ENCODE measurements at regions not wholly inside any gene's neighbourhood (a gene's known extent, or its start where the extent isn't known, plus 50 kb on each side); places are given as distances from the start of the nearest gene placed in this dataset.

DNA sequence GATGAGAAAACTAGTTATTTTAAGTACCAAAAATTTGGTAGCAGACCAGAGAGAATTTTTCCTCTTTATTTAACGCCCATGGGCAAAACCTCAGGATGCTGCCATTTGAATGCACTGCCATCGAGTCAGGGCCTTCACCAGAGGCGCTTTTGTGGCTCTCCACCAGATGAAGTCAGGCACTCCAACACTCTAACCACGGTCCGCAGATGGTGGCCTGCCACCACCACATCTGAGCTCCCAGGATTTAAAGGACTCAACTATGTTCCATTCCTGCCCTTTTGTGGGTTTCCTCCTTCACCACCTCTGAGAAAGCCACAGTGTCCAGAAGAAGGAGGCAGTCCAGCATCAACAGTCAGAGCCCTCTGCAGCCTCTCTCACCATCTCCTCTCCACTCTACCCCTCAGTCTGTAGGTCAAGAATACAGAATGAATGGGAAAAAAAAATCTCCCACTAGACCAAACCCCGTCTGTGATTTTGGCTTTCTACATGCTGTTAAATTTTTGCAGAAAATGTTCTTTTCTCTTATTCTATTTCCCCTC, 647.4 kb downstream of the USP25 start:
- no peak for DNase-seq

DNA sequence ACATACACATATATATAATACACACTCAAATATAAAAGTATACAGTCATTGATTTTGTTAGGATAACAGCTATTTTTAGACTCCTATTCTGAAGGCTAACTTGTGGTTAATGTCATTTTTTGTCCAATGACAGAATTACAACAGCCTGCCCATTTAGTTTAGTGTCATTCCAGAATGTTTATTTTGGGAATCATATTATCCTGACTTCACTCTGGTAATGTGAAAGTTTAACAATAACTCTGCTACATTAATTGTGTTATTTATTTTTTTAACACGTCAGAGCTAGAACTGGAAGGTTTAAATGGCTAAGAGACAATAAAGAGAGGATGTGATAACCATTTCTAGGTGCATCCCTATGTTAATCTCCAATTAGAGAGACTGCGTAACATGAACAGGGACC, 648.1 kb downstream of the USP25 start:
- DNase-seq, result no peak

DNA sequence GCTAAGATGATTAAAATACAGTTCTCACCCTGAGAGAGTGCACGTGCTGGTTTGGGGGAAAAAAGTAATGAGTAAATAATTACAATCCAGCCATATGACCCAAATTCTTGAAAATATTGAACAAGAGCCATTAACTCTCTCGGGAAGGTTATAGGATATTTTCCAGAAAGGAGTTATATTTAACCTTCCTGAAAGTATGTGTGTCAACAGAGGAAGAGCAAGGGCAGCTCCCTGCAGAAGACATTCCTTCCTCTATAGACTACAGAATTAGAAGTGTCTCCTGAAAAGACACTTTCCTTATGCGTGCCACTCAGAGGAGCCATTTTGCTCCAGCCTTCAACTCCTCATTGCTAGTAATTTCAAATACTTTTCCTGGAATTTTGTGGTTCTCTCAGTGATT, 648.7 kb downstream of the USP25 start:
- no peak for DNase-seq

DNA sequence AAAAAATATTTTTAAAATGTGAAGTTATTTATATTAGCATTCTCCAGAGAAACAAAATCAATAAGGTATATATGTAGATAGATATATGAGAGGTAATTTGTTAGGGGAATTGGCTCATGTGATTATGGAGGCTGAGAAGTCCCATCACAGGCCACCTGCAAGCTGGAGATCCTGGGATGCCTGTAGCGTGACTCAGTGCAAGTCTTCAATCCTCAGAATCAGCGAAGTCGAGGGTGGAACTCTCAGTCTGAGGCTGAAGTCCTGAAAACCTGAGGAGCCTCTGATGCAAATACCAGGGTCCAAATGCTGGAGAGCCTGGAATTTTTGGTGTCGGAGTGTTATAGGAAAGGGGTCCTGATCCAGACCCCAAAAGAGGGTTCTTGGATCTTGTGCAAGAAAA, 658.5 kb downstream of the USP25 start:
- no peak for DNase-seq

DNA sequence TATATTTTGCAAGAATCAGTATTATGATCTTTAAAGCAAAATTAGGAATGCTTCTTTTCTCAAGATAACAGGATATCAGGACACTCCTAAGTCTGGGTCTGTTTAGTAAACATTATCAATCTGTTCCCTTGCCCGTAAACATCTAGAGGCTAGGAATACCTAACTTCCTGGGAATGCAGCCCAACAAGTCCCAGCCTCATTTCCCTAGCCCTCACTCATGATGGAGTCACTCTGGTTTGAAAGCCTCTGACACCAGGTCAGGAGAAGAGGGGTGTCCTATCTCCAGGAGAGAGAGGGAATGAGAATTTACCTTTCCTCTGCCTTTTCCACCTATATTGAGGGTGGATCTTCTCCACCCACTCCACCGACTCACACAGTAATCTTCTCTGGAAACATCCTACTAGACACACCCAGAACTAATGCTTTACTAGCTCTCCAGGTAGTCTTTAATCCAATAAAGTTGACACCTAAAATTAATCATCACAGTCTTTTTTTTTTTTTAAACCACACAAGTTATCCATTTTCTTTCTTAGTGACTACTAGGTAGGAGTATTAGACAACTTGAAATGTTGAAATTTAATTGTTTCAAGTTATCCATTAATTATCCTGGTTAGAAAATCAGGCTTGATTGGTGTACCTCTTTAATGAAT, 659.3 kb downstream of the USP25 start:
- DNase-seq, result no peak

DNA sequence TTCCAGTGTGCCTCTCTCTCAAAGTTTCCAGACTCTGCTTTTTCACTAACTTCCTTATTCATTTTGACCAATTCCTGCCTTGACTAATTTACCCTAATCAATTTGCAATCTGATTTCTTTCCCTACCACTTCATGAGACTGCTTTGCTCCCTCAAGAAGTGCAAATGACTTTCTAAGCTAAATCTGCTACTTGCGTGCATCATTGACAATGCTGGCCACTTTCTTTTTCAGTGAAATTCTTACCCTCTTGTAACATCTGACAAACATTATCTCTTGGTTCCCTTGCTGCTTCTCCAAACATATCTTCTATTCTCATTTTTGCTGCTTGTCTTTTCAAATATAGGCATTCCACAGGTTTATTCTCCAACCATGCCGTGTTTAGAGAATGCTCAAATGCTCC, 659.9 kb downstream of the USP25 start:
- no peak for DNase-seq

DNA sequence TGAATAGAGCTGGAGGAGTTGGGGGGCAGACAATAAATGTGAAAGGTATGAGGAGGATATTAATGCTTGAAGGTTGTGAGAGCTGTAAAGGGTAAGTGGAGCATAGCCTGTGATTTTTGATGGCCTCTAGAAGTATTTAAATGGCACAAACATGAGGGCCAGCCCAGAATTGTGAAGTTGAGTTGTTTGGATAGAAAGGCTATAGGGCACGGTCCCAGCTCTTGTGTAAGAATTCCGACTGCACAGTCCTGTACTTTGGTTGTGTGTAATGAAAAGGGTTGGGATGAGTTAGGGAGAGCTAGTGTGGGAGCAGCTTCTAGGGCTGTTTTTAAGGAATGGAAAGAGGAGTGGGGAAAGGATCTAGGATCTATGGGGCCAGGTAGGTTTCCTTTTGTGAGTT, 665.5 kb downstream of the USP25 start:
- DNase-seq, result no peak

DNA sequence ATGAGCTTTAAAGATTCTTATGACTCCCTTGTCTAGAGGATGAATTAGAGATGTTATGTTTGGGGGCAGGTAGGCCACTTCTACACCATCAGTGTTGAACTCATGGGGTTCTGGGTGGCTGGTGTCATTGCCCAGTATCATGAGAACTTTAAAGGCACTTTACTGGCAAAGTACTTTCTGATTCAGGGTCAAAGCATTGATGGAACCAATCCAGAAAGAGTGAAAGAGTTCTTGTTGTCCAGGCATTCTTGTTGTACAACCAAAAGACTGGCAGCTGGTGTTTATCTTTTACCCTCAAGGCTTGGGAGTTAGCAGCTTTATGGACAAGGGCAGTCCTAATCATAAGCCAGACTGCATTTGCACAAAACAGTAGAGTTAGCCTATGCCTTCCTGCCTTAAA, 673.0 kb downstream of the USP25 start:
- DNase-seq, result no peak

DNA sequence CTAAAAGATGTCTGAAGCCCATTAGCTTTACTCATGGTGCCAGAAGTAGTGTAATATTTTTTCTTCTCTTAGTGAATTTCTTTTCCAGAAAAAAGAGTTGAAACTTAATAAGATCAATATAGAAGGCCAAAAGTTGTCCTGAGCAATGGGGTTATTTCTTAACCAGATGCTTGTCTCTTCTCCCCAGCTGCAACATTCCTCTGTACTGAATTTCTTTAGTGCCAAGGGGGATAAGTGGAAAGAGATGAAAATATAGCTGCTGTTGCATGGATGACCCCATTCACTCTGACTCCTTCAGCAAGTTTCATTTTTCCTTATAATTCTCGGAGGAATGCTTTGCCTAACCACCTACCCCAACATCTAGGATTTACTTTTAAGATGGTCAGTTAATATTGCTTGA, 675.0 kb downstream of the USP25 start:
- DNase-seq, result no peak

DNA sequence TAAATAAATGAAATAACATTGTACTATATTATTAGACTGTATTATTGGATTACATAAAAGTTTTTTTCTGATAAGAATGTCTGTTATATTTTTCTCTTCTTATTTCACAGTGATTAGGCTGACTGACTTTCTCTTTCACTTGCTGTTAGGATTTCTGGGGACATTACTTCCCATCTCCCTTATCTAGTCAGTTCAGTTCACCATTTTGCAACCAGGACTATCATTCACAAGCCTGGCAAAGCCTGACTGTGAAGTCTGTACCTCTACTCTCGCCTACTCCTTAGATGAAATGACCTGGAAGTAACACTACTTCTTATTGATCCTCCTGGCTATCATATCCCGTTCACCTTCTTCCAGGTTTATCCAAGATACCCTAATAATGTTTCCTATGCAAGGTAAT, 676.6 kb downstream of the USP25 start:
- DNase-seq, result no peak

DNA sequence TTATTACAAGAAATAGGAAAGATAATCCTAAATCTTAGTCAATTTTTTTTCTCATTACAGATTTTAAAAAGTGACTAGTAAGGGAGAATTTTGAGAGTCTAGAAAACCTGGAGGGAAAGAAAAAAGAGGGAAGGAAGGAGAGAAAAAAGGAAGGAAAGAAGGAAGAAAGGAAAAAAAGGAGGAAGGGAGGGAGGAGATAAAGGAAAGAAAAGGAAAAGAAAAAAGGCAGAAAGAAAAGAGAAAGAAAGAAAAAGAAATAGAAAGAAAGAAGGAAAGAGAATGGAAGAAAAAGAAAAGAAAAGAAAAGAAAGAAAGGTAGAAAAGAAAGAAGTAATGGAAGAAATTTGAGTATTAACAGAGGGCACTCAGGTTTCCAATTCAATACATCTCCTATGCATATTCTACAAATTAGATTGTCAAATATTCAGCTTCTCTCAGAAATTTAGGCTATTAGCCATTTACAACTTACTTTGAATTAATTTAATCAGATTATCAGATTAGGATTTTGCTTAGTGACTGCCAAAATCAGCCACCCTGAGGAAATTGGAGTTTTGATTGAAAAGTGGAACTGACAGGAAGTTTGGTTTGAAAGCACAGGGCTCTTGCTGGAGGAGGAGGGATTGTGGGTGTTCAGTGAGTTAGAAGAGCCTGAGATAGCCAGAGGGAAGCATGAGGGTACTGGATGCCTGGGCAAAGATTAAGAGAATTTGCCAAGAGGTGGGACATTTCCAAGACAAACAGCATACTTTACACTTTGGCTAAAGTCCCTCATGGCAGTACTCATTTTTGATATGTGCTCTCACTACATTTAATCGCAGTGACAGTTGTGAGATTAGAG, 677.8 kb downstream of the USP25 start:
- no peak for DNase-seq

DNA sequence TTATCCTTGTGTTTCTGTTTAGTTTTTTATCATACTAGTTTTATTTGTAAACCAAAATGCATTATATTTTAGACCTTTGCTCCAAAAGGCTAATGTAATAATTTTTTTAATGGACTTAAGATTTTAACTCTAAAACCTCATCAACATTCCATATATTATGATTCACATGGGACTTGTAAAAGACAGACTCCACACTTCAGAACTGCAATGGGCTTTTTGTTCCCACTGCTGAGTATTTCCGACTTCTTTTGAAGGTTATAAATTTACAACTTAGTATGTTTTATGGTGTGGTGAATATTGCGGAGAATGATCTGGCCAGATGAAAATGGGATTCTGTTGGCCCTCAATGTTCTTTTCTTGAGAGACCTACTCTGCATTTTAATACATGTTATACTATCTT, 678.5 kb downstream of the USP25 start:
- DNase-seq, result no peak

DNA sequence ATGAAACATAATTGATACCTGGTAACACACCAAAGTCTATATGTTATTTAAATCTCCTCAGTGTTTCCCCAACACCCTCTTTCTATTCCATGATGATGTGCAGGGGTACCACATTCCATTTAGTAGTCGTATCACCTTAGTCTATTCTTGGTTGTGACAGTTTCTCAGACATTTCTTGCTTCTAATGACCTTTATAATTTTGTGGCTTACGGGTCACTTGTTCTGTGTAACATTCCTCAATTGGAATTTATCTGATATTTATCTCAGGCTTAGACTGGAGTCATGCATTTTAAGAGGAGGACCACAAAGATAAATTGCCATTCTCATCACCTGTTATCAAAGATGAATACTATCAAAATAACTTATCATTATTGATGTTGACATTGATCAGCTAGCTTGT, 679.6 kb downstream of the USP25 start:
- DNase-seq, result no peak

DNA sequence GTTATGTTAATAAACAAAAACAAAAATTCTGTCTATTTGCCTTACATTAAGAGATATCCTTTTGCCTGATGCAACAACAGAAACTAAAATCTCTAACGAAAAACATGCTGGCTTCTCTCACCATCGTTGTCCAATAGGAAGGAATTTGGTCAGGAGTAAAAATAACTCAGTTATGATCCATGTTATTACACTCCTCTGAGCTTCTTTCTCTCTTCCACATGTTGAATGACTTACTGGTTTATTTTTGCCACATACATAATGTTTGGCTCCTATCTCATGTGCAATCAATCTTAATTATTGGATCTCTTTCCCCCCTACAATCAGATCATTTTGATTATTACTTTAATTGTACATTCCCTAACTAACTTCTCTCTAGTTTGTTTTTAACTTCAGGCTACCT, 688.4 kb downstream of the USP25 start:
- no peak for DNase-seq

DNA sequence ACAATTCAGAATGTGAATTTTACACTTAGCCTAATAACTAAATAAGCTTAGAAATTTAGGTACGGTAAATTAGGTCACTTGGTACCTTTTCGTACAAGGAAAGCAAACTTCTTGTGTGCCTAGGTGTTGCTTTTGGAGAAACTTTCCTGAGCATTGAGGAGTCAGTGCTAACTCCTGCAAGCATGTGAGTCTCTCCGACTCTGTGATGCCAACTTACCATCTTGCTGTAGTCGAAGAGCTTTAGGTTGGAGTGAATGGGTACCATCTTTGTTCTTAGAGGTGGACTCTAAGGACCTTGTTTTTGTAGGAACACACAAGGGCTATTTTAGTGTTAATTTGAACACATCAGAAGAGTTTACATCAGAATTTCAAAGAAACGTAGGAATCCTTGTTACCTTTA, 688.9 kb downstream of the USP25 start:
- no peak for DNase-seq

DNA sequence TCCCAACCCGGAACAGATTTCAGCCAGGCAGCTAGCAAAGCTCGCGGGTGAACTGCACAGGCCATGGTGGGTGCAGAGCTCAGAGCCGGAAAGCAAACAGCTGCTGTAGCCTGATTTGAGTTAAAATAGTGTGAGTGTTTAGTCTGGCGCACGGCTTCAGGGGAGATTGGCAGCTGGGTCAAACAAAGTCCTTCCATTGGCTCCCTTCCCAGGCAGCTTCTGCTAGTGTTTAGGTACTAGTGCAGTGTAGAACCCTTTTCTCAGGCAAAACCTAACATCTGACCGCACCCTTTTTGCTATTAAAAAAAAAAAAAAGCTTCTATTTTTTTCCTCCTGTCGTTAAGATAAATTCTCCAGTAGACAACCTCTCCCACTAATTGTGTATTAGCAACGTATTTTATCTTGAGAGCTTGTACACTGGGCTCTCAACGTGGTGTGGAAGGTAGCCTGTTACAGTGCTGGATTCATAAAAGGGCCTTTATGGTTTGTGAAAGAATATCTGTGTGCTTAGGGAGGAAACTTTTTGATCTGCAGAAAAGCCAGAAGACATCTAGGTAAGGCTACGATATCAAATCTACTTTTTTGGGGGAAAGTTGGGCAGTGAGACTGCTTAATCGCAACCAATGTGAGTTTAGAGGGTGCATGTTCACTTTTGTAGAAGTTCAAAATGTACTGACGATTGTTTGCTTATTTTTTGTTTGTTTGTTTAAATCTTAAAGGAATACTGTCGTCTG, 689.6 kb downstream of the USP25 start:
- peak; percentile 76 for DNase-seq

DNA sequence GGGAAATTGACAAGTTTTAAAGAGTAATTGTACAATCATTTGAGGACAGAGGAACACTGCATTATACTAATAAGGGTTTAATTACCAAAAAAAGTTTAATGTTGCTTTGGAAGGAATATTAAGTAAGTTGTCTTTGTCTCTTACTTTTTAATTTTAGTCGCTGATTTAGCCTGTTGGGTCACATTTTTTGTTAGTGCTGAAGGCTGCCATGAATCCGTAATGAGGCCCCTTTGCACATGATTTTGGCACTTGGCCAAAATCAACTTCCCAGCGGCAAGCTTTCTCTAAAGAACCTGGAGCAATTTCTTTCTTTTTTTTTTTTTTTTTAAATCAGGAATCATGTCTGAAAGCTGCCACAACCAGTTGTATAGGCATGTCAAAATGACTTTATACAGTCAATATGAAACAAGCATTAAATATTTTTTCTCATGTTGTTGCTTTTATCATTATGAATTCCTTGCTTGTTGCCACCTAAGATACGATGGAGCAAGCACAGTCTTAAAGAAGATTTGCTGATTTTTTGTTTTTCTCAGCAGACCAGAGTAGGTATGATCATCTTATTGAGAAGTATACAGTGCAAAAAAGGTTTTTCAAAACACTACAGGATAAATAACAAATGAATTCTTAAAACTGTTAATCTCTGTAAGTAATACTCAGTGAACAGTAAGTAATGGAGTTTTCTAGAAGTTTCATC, 690.4 kb downstream of the USP25 start:
- peak; percentile 75 for DNase-seq

DNA sequence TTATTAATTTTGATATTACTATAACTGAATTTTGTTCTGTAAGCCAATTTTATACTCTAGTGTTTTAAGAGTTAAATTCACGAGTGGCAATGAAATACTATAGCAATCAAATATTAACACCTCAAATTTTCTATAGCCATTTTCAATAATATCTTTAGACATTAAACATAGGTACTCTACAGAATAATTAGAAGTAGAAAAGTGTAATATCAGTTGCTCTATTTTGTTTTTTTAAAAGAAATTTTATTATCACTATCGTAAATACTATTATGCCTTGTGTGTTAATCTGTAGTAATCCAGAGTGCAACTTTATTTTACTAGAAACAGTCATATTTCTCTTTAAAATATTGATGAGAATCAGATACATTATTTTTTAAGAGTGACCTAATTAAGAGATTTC, 691.2 kb downstream of the USP25 start:
- no peak for DNase-seq

DNA sequence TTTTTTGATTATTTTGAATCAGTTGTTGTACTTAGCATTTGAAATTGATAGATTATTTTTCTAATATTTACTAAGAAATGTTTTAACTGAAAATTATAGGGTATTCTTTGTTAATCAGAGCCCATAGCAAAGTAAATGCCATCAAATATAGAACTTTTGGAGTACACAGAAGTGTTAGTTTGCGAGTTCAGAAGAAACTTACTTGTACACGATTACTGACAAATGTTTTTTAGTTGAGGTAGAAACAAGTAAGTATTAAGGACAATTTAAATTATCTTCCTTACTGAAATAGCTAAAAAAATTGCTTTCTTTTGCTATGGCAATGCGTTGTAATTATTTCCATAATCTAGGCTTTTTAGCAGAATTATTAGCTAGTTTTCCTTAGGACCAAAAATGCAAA, 692.2 kb downstream of the USP25 start:
- DNase-seq, result no peak

DNA sequence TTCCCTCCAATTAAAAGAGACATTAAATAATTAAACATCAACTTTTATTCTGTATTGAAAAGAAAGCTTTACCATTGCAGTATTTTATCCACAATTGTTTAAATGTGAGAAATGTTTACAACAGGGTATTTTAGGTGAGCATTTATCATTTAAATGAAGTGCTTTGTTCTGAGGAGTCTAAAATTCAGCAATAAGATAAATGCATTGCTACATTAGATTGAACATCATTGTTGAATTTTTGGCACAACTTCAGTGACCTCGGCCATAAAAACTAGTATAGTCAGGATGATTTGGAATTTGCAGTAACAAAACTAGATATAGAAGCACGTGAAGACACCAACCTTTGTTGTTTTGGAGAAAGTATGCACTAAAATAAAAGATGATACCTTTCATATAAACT, 692.9 kb downstream of the USP25 start:
- no peak for DNase-seq

DNA sequence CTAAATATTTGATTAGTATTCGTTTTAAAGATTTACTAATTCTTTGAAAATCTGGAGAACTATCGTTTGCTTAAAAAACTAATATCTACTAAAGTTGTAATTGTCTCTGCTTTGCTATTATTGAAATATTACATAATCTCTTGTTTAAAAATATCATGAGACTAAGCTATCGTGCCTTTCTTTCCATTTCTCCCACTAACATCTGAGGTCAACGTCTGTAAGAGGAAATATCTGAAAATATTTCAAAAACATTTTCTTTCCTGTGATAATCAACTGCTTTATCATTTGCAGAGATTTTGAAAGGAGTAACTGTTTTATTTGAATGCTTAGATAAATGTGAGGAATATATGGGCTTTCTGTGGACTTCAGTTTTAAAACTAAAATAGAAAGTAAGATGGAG, 694.1 kb downstream of the USP25 start:
- no peak for DNase-seq

DNA sequence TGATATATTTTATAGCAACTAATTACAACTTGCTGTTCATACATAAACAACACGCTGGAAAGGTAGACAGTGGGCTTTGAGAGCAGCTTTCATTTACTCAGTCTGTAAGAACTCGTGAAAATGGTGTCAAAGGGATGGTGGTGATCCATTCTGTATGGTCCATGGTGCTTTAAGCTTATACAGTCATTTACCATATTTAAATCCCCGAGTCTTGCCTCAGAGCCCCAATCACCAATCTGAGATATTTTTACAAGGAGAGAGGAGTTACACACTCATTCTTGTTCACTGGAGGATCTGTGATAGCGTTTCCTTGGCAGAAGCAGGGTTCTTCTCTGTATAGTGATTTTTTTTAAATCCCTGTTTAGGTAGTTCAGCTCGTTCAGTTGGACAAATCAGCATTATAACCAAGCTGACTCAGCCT, 694.6 kb downstream of the USP25 start:
- no peak for DNase-seq

DNA sequence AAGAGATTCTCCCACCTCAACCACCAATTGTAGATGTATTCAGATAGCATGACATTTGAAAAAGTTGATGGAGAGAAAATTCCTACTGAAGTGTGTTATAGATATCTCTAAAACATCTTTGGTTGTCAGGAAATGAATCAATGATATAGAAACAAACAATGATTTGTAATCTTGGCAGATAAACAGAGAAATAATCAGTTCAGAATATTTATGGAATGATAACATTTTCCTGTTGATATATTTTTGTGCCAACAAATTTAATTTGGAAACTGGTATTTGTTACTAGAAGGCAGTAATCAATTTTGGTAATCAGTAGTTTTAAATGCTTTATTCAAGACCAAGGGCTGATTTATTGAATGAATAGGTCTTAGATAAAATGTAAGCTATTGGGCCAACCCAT, 695.6 kb downstream of the USP25 start:
- DNase-seq, result no peak
